Tibial nerve (tissue), 4 donors: ENCODE measurements at regions not wholly inside any gene's neighbourhood (a gene's known extent, or its start where the extent isn't known, plus 50 kb on each side); places are given as distances from the start of the nearest gene placed in this dataset.

Experiments used
- DNase-seq, 2 donors: peaks; one replicate each; pipeline ENCODE4 v3.0.0-alpha.2; 2019; ENCODE audit warnings: low spot score in 2 of 2
- H3K27ac ChIP-seq, 4 donors: fragments of 200-600 bp; sonication (generic) in 3 of 4; one replicate each; pipeline ENCODE4 v1.5.1; 2017 to 2019; ENCODE audit warnings: mild to moderate bottlenecking in 1 of 4
- H3K27me3 ChIP-seq, 2 donors: fragments of 200-600 bp; sonication (generic) in 1 of 2; one replicate each; pipeline versions ENCODE4 v1.5.1 to v1.6.0; 2017 to 2019
- H3K36me3 ChIP-seq, 3 donors: fragments of 200-600 bp; sonication (generic); one replicate each; pipeline ENCODE4 v1.5.1; 2018 to 2019
- H3K4me1 ChIP-seq, 4 donors: fragments of 200-600 bp; sonication (generic) in 3 of 4; one replicate each; pipeline ENCODE4 v1.5.1; 2017 to 2019
- H3K4me3 ChIP-seq, 4 donors: fragments of 200-600 bp; sonication (generic) in 3 of 4; one replicate each; pipeline ENCODE4 v1.5.1; 2017 to 2019; ENCODE audit warnings: mild to moderate bottlenecking in 1 of 4, moderate library complexity in 1 of 4
- H3K9me3 ChIP-seq, 4 donors: fragments of 200-600 bp; sonication (generic) in 3 of 4; one replicate each; pipeline ENCODE4 v1.5.1; 2017 to 2019
- CTCF ChIP-seq, 5 experiments: fragments of 200-600 bp in 3 of 5; fragments of 450-650 bp in 2 of 5; sonication (generic) in 3 of 5; IDR thresholded peaks; one replicate each; pipeline ENCODE4 v1.5.1; 2016 to 2019; ENCODE audit warnings: antibody characterized with exemption in 5 of 5, mild to moderate bottlenecking in 3 of 5, moderate library complexity in 2 of 5
- EP300 ChIP-seq, 2 donors: sonication (generic); formaldehyde crosslinking; IDR thresholded peaks; one replicate each; pipeline ENCODE4 v1.6.1; 2017; ENCODE audit warnings: antibody characterized with exemption in 2 of 2, mild to moderate bottlenecking in 1 of 2
- POLR2A ChIP-seq, 2 donors: fragments of 450-650 bp; IDR thresholded peaks; one replicate each; pipeline ENCODE4 v1.6.1; 2017; ENCODE audit warnings: antibody characterized with exemption in 2 of 2, mild to moderate bottlenecking in 2 of 2, moderate library complexity in 2 of 2
- WGBS, 2 donors: methylation state at CpG; one replicate each; pipeline ENCODE4 v1.1.5; 2018; 5-methylcytosine and 5-hydroxymethylcytosine counted together

GRCh38 chr6:91447081-91447480 is 860.2 kb upstream of the MAP3K7 start:
- DNase-seq, result no peak
- no peak overlapping the region for H3K27ac ChIP-seq
- no peaks in the 10 kb centered on the region for H3K27me3 ChIP-seq
- 76 to 95% methylated on average over 2 of the region's 2 CpGs for WGBS, 2 donors
- H3K4me3 ChIP-seq, result no peak overlapping the region
- H3K9me3 ChIP-seq, result no peaks in the 10 kb centered on the region
- TF ChIP-seq EP300 (IDR thresholded peaks at IDR 0.05) (no peak), CTCF (IDR thresholded peaks at IDR 0.05) (no peak), POLR2A (IDR thresholded peaks at IDR 0.05) (no peak)
- peaks cover 0 to 2% (median 0%) of the 10 kb centered on the region in 4 donors for H3K4me1 ChIP-seq
- H3K36me3 ChIP-seq, result no peaks in the 10 kb centered on the region

GRCh38 chr6:91443405-91443804 is 856.5 kb upstream of the MAP3K7 start:
- Histone ChIP-seq H3K9me3 (no peaks in the 10 kb centered on the region), H3K4me1 (peaks cover 0 to 3% (median 0%) of the 10 kb centered on the region in 4 donors), H3K36me3 (no peaks in the 10 kb centered on the region), H3K27me3 (no peaks in the 10 kb centered on the region), H3K4me3 (no peak overlapping the region), H3K27ac (no peak overlapping the region)
- DNase-seq, result no peak
- 85 to 92% methylated on average over 1 of the region's 1 CpG for whole genome bisulfite sequencing, 2 donors
- no peak for TF ChIP-seq CTCF (IDR thresholded peaks at IDR 0.05)
- no peak for TF ChIP-seq EP300 (IDR thresholded peaks at IDR 0.05)
- no peak for TF ChIP-seq POLR2A (IDR thresholded peaks at IDR 0.05)

- no peak for TF ChIP-seq CTCF (IDR thresholded peaks at IDR 0.05)
- no peaks in the 10 kb centered on the region for H3K27me3 ChIP-seq
- no peak overlapping the region for H3K4me3 ChIP-seq
- no peak for DNase-seq
- H3K27ac ChIP-seq, result no peak overlapping the region
- 79 to 84% methylated on average over 2 of the region's 2 CpGs for WGBS, 2 donors
- H3K4me1 ChIP-seq, result peaks cover 0 to 3% (median 0%) of the 10 kb centered on the region in 4 donors
- H3K9me3 ChIP-seq, result no peaks in the 10 kb centered on the region
- no peaks in the 10 kb centered on the region for H3K36me3 ChIP-seq
These were observed 855.5 kb upstream of the MAP3K7 start for GRCh38 chr6:91442342-91442741.

- 78 to 84% methylated on average over 2 of the region's 2 CpGs for WGBS, 2 donors
- Histone ChIP-seq H3K4me3 (no peak overlapping the region), H3K27ac (no peak overlapping the region), H3K27me3 (no peaks in the 10 kb centered on the region), H3K36me3 (no peaks in the 10 kb centered on the region), H3K9me3 (no peaks in the 10 kb centered on the region), H3K4me1 (peaks cover 0 to 14% (median 2%) of the 10 kb centered on the region in 4 donors)
- DNase-seq, result no peak
- TF ChIP-seq EP300 (IDR thresholded peaks at IDR 0.05) (no peak), POLR2A (IDR thresholded peaks at IDR 0.05) (no peak), CTCF (IDR thresholded peaks at IDR 0.05) (no peak)
These were observed 851.7 kb upstream of the MAP3K7 start for GRCh38 chr6:91438570-91438969.

- TF ChIP-seq POLR2A (IDR thresholded peaks at IDR 0.05) (no peak), CTCF (IDR thresholded peaks at IDR 0.05) (no peak), EP300 (IDR thresholded peaks at IDR 0.05) (no peak)
- DNase-seq, result no peak
- WGBS, 2 donors, result 47 to 67% methylated on average over 2 of the region's 2 CpGs
- peaks cover 0 to 14% (median 2%) of the 10 kb centered on the region in 4 donors for H3K4me1 ChIP-seq
- H3K9me3 ChIP-seq, result no peaks in the 10 kb centered on the region
- H3K27me3 ChIP-seq, result no peaks in the 10 kb centered on the region
- H3K36me3 ChIP-seq, result no peaks in the 10 kb centered on the region
- no peak overlapping the region for H3K27ac ChIP-seq
- H3K4me3 ChIP-seq, result no peak overlapping the region
These were observed 850.5 kb upstream of the MAP3K7 start for GRCh38 chr6:91437315-91437729.
